ENCODE measurements at regions not wholly inside any gene's neighbourhood (a gene's known extent, or its start where the extent isn't known, plus 50 kb on each side); places are given as distances from the start of the nearest gene placed in this dataset.

DNA sequence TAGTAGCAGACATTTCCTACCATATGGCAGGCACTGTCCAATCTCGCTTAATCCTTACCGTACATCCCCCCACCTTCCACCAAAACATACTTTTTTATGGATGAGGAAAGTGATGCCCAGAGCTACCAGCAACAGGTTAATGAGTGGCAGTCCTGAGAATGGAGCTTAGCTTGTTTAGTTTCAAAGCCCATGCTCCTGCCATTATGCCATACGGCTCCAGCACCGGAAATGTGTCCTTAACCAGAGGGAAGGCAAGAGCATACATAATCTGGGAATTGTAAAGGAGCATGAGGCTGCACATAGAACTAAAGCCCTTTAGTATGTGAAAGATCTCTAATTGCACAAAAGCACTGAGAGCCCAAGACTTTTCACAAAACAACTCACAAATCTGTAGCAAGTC, 155.9 kb upstream of the PHYHIPL start:
- H3F3A ChIP-seq (replicated peaks; ENCODE audit: low read depth): no peaks in the 10 kb centered on the region
- Mint-ChIP-seq H3K36me3 (ENCODE audit: low read depth) (no peaks in the 10 kb centered on the region), H3K27me3 (ENCODE audit: insufficient read depth, low read depth, poor library complexity) (no peaks in the 10 kb centered on the region), H3K4me3 (no peak overlapping the region), H3K9me3 (no peaks in the 10 kb centered on the region), H3K4me1 (peaks cover 8% of the 10 kb centered on the region; the same call in 2 of the 3 replicates), H3K27ac (peak overlapping the region; percentile 43; the same call in 1 of the 2 replicates)
- no peak overlapping the region for H3K4me3 ChIP-seq
- ATAC-seq (no peak), DNase-seq (ENCODE audit: low spot score) (no peak)
- no peaks in the 10 kb centered on the region for H3K4me1 ChIP-seq (ENCODE audit: insufficient read depth)
- H3K27me3 ChIP-seq (ENCODE audit: insufficient read depth): no peaks in the 10 kb centered on the region
- no peak overlapping the region for H2AFZ ChIP-seq
- no peaks in the 10 kb centered on the region for H4K20me1 ChIP-seq (replicated peaks; ENCODE audit: insufficient read depth)
- H3K4me2 ChIP-seq: no peak overlapping the region
- H3K27ac ChIP-seq (ENCODE audit: low read depth): no peak overlapping the region
- TF ChIP-seq ZNF331 (CRISPR knock-in tag; IDR thresholded peaks at IDR 0.05; ENCODE audit: low read depth) (no peak), POLR2AphosphoS5 (IDR thresholded peaks at IDR 0.05; ENCODE audit: low read depth) (no peak), CREB1 (CRISPR knock-in tag; IDR thresholded peaks at IDR 0.05; ENCODE audit: low read depth) (no peak), EZH2phosphoT487 (IDR thresholded peaks at IDR 0.05; ENCODE audit: unreplicated experiment) (no peak), NANOG (IDR thresholded peaks at IDR 0.05; ENCODE audit: borderline replicate concordance) (no peak)
- TF ChIP-seq, protein P1, sequence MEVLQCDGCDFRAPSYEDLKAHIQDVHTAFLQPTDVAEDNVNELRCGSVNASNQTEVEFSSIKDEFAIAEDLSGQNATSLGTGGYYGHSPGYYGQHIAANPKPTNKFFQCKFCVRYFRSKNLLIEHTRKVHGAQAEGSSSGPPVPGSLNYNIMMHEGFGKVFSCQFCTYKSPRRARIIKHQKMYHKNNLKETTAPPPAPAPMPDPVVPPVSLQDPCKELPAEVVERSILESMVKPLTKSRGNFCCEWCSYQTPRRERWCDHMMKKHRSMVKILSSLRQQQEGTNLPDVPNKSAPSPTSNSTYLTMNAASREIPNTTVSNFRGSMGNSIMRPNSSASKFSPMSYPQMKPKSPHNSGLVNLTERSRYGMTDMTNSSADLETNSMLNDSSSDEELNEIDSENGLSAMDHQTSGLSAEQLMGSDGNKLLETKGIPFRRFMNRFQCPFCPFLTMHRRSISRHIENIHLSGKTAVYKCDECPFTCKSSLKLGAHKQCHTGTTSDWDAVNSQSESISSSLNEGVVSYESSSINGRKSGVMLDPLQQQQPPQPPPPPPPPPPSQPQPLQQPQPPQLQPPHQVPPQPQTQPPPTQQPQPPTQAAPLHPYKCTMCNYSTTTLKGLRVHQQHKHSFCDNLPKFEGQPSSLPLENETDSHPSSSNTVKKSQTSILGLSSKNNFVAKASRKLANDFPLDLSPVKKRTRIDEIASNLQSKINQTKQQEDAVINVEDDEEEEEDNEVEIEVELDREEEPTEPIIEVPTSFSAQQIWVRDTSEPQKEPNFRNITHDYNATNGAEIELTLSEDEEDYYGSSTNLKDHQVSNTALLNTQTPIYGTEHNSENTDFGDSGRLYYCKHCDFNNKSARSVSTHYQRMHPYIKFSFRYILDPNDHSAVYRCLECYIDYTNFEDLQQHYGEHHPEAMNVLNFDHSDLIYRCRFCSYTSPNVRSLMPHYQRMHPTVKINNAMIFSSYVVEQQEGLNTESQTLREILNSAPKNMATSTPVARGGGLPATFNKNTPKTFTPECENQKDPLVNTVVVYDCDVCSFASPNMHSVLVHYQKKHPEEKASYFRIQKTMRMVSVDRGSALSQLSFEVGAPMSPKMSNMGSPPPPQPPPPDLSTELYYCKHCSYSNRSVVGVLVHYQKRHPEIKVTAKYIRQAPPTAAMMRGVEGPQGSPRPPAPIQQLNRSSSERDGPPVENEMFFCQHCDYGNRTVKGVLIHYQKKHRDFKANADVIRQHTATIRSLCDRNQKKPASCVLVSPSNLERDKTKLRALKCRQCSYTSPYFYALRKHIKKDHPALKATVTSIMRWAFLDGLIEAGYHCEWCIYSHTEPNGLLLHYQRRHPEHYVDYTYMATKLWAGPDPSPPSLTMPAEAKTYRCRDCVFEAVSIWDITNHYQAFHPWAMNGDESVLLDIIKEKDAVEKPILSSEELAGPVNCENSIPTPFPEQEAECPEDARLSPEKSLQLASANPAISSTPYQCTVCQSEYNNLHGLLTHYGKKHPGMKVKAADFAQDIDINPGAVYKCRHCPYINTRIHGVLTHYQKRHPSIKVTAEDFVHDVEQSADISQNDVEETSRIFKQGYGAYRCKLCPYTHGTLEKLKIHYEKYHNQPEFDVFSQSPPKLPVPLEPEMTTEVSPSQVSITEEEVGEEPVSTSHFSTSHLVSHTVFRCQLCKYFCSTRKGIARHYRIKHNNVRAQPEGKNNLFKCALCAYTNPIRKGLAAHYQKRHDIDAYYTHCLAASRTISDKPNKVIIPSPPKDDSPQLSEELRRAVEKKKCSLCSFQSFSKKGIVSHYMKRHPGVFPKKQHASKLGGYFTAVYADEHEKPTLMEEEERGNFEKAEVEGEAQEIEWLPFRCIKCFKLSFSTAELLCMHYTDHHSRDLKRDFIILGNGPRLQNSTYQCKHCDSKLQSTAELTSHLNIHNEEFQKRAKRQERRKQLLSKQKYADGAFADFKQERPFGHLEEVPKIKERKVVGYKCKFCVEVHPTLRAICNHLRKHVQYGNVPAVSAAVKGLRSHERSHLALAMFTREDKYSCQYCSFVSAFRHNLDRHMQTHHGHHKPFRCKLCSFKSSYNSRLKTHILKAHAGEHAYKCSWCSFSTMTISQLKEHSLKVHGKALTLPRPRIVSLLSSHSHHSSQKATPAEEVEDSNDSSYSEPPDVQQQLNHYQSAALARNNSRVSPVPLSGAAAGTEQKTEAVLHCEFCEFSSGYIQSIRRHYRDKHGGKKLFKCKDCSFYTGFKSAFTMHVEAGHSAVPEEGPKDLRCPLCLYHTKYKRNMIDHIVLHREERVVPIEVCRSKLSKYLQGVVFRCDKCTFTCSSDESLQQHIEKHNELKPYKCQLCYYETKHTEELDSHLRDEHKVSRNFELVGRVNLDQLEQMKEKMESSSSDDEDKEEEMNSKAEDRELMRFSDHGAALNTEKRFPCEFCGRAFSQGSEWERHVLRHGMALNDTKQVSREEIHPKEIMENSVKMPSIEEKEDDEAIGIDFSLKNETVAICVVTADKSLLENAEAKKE (CRISPR knock-in tag; IDR thresholded peaks at IDR 0.05): no peak
- TF ChIP-seq, protein P2, sequence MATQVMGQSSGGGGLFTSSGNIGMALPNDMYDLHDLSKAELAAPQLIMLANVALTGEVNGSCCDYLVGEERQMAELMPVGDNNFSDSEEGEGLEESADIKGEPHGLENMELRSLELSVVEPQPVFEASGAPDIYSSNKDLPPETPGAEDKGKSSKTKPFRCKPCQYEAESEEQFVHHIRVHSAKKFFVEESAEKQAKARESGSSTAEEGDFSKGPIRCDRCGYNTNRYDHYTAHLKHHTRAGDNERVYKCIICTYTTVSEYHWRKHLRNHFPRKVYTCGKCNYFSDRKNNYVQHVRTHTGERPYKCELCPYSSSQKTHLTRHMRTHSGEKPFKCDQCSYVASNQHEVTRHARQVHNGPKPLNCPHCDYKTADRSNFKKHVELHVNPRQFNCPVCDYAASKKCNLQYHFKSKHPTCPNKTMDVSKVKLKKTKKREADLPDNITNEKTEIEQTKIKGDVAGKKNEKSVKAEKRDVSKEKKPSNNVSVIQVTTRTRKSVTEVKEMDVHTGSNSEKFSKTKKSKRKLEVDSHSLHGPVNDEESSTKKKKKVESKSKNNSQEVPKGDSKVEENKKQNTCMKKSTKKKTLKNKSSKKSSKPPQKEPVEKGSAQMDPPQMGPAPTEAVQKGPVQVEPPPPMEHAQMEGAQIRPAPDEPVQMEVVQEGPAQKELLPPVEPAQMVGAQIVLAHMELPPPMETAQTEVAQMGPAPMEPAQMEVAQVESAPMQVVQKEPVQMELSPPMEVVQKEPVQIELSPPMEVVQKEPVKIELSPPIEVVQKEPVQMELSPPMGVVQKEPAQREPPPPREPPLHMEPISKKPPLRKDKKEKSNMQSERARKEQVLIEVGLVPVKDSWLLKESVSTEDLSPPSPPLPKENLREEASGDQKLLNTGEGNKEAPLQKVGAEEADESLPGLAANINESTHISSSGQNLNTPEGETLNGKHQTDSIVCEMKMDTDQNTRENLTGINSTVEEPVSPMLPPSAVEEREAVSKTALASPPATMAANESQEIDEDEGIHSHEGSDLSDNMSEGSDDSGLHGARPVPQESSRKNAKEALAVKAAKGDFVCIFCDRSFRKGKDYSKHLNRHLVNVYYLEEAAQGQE (IDR thresholded peaks at IDR 0.05; ENCODE audit: unreplicated experiment): no peak
- TF ChIP-seq, protein P3, sequence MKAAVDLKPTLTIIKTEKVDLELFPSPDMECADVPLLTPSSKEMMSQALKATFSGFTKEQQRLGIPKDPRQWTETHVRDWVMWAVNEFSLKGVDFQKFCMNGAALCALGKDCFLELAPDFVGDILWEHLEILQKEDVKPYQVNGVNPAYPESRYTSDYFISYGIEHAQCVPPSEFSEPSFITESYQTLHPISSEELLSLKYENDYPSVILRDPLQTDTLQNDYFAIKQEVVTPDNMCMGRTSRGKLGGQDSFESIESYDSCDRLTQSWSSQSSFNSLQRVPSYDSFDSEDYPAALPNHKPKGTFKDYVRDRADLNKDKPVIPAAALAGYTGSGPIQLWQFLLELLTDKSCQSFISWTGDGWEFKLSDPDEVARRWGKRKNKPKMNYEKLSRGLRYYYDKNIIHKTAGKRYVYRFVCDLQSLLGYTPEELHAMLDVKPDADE (IDR thresholded peaks at IDR 0.05): no peak
- H3K36me3 ChIP-seq (ENCODE audit: insufficient read depth): no peaks in the 10 kb centered on the region
- H3K79me2 ChIP-seq (replicated peaks; ENCODE audit: insufficient read depth): no peaks in the 10 kb centered on the region
- H3K9me2 ChIP-seq (ENCODE audit: insufficient read depth): no peaks in the 10 kb centered on the region

Measured in GM23338 (cell line).